ENCODE measurements at regions not wholly inside any gene's neighbourhood (a gene's known extent, or its start where the extent isn't known, plus 50 kb on each side); places are given as distances from the start of the nearest gene placed in this dataset.
"Not testable (repeated sequence)": the region's sequence is repeated elsewhere in the genome, so short reads cannot be mapped to it uniquely, and the experiment has no call there.

DNA sequence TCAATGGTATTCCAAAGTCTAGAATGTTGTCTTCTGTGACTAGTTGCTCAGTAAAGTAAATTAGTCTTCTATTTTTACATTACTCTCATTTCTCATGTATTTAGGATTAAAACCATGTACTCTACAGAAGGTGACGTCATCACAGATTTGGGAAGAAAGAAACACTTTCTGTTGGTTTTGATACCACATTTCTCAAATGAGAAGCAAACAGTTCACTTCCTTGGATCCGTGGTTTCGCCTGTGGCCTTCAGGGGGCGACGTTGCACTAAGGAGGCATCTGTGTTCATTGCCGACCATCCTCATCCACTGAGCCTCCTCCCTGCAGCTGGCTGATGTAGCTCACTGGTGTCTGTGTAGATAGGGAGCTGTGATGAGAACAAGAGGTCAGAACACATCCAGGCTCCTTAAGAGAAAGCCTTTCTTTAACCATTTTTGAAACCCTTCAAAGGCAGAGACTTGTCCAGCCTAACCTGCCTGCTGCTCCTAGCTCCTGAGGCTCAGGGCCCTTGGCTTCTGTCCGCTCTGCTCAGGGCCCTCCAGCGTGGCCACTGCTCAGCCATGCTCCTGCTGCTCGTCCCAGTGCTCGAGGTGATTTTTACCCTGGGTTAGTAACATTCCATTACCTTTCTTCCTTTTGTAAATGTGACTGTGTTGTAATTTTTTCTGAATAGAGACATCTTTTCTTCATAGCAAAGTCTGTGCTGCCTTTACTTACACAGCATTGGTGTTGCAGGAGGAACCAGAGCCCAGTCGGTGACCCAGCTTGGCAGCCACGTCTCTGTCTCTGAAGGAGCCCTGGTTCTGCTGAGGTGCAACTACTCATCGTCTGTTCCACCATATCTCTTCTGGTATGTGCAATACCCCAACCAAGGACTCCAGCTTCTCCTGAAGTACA is 220.6 kb upstream of the OR4E1 start:
- no peak for DNase-seq (ENCODE audit: low read depth)

DNA sequence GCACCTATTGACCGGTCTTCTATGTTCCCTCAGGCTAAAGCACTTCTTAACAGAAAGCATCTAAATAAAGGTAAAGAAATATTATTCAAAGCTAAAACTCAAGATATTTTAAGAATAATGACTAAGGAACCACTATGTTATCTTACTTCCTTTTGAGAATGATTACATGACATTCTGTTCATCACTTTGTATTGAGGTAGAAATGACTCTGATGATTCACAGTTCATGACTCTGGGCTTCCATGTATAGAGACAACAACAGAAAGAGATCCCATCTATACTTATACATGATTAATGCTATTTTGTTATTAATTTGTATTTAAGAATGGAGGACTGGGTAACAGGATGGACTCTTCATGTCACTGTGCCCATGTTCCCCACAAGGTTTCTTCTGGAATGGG is 218.3 kb upstream of the OR4E1 start:
- no peak for DNase-seq (ENCODE audit: low read depth)

DNA sequence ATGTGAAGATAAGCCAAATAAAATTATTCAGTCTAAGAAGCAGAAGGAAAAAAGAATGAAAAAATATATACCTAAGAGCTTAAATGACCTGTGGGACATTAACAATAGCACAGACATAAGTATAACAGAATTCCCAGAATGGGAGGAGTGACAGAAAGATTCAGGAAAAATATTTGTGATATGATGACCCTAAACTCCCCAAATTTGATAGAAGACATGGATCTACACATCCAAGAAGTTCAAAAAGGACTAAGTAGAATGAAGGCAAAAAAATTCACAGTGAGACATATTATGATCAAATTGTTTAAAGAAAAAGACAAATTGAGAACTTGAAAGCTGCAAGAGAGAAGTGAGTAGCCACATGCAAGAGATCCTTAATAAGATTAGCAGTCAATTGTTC is 211.4 kb upstream of the OR4E1 start:
- DNase-seq (ENCODE audit: low read depth): no peak

DNA sequence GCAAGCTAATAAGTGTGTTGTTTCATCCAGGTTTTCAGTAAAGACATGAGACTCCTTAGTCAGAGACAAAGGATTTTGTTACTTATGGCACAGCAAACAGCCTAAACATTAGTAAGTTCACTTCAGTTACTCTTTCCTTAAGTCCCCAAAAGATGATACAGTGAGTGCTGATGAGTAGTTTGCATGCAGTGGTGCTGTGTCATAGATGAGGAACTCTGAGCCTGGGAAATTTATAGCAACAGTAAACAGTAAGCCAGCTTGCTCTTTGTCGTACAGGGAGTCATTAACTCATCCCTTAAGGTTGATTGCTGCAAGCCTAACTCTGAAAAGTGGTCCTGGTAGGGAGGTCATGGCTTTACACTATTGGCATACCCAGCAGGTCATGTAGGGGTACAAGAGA is 208.6 kb upstream of the OR4E1 start:
- DNase-seq (ENCODE audit: low read depth): no peak

DNA sequence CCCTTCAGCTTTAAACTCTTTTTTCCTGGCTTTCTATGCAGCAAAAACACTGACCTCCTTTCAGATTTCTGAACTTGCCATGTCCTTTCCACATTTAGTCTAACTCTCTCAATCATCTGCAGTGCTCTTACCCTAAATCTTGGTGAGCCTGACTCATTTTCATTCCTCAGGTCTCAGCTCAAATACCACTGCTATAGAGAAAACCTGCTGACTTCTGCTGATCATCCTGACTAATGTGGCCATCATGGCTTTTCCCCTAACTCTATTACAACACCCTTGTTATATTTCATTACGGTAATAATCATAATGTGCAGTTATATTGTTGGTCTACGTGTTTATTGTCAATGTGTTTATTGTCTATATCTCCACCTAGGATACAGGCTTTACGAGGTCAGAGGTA is 207.3 kb upstream of the OR4E1 start:
- DNase-seq (ENCODE audit: low read depth): no peak

DNA sequence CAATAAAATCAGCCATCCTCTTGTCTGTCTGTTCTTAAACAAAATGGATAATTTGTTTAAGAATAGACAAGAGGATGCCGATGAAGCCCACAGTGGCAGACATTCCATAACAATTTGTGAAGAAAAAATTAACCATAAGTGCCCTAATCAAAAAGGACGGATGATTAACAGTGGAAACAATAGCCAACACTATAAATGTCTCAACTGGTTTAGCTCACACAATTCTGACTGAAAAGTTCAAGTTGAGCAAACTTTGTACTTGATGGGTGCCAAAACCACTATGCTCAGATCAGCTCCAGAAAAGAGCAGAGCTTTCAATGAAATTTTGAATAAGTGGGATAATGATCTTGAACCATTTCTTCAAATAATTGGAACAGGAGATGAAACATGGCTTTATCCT is 202.2 kb upstream of the OR4E1 start:
- DNase-seq (ENCODE audit: low read depth): no peak

DNA sequence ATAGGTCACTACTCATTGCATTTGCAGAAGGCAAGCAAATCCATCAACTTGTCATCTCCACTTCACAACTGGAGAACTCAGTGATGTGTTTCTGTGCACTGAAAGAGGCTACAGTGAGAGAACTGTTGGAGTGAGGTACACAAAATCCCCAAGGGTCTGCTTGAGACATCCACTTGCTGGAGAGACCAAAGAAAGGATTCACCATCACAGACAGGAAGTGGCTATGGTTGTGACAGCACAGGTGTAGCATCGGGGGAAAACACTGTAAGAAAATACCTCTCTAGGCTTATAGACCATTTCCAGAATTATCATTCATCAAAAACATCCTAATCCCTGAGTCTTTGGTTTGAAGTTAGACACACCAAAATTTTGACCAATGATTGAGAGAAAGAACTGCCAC is 201.3 kb upstream of the OR4E1 start:
- DNase-seq (ENCODE audit: low read depth): no peak

DNA sequence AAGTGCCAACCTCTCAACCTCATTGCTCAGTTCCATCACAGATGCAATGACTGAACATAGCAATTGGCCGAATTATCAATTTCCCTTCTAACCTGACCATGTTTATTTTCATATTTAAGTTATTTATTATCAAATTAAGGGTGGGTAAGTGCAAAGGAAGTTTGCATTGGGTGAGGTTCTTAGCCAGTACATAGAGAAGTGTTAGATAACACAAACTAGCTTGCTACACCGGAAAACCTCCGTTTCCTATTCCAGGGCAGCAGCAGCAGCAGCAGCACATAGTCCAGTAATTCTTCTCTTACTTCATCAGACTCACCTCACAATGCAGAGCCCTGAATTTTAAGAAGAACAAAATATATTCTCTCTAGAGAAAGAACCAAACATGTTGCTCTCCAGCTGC is 200.5 kb upstream of the OR4E1 start:
- no peak for DNase-seq (ENCODE audit: low read depth)

DNA sequence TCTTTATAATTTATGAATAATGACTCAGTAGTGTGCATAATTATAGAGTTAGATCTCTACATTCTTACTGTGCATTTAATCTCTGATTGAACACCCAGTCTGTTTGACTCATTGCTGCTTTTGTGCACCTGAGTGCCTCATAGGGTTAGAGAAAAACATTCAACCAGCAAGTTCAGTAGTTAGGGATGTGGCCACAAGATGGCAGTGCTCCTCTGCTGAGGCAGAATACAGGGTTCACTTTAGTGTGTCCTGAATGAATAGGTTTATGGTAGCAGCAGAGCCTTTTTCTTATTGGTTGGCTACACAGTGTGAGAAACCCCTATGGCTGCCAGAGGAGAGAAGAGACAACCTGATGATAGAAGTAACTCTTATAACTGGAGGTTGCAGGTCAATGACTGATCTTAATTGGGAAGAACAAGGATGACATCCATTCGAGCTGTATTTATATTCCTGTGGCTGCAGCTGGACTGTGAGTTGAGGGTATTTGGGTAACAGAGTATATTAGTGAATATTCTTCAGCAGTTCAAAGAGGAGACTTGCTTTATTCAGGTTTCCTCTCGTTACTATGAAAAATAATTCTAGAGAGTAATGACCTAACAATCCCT is 194.9 kb upstream of the OR4E1 start:
- no peak for DNase-seq (ENCODE audit: low read depth)

DNA sequence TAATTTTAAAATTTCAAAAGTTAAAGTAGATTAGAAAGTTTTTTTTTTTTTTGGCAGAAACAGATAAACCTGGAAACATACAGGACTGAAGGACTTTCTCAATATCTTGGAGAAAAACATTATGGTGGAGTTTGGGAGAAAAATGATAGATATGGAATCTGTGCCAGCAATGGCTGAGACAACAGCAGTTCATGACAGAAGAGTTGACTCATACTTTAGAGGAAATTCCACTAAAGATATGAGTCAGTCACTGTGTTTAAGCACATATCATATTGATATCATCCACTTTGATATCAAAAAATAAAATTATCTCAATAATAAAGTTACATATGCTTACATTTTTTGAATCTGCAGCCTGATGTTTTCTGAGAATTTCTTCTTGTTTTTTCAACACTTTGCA is 193.9 kb upstream of the OR4E1 start:
- no peak for DNase-seq (ENCODE audit: low read depth)

DNA sequence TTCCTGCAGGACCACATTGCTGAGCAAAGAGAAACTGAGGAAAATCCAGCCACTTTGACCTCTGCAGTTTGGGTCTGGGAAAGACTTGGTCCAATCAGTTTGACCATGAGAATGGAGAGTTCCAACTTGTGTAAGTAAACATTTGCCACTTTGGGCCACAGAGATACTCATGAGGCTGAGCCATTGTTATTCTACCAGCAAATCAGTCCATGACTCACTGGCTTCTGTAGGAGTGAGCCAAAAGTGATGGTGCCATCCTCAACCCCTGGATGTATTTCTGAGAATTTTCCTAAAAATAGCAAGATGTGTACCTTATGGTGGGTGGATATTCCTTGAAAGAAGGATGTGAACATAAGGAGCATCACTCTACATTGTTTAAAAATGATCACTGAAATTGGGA is 192.9 kb upstream of the OR4E1 start:
- DNase-seq (ENCODE audit: low read depth): no peak

DNA sequence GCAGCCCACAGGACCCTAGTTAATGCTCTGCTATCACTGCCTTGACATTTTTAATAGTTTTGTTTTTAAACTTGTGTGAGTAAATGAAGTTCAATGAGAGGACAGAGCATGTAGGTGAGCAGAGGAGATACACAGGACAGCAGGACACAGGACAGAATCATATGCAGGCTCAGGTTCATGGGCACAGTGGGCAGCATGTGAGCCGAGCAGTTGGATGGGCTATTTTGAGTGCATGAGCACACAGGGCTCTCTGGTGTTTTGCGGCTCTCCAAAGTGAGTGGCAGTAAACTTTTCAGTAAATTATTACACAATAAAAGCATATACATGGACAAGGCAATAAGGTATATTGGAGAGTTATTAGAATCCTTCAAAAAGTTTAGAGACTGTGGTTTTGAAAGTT is 189.7 kb upstream of the OR4E1 start:
- DNase-seq (ENCODE audit: low read depth): no peak

DNA sequence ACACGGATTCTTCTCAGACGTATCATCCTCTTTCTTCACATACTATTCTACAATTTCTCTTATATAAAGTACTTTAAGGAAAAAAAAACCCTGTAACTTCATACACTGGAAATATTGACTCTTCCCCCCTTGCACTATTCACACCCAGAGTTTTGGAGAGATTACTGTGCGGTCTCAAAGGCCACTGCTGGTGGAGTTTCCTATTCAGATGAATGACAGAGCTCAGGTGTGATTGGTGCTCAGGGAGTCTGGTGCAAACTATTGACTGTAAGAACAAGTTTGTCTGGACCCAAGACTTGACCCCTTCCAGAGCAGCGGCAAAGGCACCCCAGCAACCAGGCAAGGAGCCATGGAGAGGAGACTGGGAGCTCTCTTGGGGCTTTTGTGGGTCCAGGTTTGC is 187.5 kb upstream of the OR4E1 start:
- DNase-seq (ENCODE audit: low read depth): no peak

DNA sequence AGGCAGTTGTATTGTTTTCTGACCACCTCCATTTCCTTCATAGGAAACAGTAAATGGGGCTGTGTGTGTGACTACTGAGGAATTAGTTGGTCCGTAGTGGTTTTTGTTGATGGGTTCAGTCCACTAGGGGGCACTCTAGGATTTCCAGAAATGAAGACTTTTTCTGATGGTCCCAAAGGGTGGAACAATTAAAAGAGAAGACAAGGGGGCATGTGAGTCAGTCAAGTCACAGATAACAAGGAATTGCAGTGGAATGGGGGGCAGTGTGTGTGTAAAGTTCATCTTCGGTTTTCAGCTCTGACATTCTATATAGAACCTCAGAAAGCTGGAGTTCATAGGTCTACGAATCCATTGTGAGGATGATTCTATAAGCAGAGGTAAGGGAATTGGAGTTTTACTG is 186.6 kb upstream of the OR4E1 start:
- no peak for DNase-seq (ENCODE audit: low read depth)

DNA sequence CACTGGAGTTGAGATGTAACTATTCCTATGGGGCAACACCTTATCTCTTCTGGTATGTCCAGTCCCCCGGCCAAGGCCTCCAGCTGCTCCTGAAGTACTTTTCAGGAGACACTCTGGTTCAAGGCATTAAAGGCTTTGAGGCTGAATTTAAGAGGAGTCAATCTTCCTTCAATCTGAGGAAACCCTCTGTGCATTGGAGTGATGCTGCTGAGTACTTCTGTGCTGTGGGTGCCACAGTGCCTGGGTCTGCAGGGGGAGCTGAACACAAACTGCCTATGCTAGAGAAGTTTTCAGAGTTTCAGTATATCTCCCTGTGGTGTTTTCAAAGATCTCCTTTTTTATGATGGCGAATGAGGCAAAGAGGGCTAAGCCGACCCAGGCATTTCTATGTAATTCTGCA is 179.2 kb upstream of the OR4E1 start:
- DNase-seq (ENCODE audit: low read depth): no peak

DNA sequence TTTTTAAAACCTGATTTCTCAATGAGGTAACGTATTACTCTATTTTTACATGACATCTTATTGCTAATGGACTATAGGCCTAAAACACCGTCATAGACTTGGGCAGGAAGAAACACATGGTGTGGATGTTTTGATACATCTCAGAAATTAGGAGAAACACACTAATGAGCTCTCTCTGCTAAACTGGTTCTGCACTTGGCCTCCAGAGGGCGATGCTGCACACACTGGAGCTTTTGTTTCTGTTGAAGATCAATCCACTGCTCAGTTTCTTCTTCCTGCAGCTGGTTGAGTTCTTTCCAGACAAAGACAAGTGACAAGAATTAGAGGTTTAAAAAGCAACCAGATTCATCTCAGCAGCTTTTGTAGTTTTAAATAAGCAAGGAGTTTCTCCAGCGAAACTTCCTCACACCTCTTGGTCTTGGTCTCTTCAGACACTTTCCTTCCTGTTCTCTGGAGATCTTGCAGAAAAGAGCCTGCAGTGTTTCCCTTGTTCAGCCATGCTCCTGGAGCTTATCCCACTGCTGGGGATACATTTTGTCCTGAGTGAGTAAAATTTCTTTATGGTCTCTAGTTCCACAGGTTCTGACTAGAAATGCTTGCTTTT is 178.5 kb upstream of the OR4E1 start:
- no peak for DNase-seq (ENCODE audit: low read depth)

DNA sequence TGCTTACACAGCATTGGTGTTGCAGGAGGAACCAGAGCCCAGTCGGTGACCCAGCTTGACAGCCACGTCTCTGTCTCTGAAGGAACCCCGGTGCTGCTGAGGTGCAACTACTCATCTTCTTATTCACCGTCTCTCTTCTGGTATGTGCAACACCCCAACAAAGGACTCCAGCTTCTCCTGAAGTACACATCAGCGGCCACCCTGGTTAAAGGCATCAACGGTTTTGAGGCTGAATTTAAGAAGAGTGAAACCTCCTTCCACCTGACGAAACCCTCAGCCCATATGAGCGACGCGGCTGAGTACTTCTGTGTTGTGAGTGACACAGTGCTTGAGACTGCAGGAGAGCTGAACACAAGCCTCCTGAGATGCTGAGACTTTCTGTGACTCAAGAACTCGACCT is 173.3 kb upstream of the OR4E1 start:
- not testable (repeated sequence) for DNase-seq (ENCODE audit: low read depth)

DNA sequence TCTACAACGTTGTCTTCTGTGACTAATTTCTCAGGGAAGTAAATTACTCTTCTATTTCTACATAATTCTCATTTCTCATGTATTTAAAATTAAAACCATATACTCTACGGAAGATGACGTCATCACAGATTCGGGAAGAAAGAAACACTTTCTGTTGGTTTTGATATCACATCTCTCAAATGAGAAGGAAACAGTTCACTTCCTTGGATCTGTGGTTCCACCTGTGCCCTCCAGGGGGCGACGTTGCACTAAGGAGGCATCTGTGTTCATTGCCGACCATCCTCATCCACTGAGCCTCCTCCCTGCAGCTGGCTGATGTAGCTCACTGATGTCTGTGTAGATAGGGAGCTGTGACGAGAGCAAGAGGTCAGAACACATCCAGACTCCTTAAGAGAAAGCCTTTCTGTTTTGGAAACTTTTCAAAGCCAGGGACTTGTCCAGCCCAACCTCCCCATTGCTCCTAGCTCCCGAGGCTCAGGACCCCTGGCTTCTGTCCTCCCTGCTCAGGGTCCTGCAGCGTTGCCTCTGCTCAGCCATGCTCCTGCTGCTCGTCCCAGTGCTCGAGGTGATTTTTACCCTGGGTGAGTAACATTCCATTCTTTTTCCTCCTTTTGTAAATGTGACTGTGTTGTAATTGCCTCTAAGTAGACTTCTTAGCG is 172.7 kb upstream of the OR4E1 start:
- no peak for DNase-seq (ENCODE audit: low read depth)

DNA sequence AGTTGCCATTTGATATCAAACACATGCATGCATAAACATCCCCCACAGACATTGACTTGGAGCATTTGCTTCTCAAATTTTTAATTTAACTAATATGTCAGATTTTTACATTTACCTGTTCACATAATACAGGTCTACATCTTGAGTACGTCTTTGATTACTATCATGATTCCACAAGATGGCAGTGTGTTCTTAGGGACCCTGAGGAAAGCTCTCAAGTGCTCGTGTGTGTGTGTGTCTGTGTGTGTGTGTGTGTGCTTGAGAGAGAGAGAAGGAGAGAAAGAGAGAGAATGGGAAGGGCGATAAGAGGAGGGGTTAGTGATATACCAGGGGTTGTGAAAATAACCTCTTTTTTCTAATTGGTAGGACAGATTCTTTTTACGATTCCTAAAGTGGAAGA is 167.1 kb upstream of the OR4E1 start:
- DNase-seq (ENCODE audit: low read depth): no peak

DNA sequence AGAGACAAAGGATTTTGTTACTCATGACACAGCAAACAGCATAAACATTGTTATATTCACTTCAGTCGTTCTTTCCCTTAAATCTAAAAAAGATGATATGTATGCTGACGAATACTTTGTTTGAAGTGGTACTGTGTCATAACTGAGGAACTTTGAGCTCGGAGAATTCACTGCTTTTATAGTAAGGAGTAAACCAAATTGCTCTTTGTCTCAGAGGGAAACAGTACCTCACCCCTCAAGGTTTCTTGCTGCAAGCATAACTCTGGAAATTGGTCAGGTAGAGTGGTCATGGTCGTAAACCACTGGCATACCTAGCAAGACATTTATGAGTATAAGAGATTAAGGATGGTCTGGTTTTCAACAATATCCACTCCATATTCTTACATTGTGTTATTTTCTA is 160.2 kb upstream of the OR4E1 start:
- no peak for DNase-seq (ENCODE audit: low read depth)

DNA sequence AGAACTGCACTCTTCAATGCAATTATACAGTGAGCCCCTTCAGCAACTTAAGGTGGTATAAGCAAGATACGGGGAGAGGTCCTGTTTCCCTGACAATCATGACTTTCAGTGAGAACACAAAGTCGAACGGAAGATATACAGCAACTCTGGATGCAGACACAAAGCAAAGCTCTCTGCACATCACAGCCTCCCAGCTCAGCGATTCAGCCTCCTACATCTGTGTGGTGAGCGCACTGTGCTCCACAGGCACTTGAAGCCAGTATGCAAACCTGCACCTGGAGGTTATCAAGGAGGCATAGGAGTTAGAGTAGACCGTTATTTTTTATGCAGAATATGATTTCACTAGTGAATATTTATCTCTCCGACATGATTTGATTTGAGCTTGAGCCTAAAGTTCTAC is 152.2 kb upstream of the OR4E1 start:
- DNase-seq (ENCODE audit: low read depth): no peak

DNA sequence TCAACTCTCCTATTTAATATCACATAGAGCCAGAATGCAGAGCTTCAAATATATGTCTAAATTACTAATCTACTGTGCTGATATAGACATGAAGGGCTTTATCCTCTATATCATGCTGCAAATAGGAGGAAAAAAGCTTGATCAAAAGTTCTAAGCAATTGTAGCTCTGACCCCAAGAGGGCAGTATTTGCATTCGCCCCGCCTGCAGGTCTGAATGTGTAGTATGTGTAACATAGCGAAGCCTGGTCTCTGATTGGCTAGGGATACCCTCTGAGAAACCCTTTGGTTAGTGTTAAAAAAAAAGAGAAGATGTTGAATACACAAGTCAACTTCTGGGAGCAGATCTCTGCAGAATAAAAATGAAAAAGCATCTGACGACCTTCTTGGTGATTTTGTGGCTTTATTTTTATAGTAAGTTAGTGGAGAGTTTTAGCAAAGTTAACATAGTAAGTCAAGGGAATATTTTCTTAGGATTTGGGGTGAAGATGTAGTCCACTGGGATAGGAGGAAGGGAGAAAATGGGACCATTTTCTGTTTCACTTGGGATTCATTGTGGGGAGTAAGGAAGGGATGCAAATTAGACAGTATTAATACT is 151.6 kb upstream of the OR4E1 start:
- DNase-seq (ENCODE audit: low read depth): no peak

DNA sequence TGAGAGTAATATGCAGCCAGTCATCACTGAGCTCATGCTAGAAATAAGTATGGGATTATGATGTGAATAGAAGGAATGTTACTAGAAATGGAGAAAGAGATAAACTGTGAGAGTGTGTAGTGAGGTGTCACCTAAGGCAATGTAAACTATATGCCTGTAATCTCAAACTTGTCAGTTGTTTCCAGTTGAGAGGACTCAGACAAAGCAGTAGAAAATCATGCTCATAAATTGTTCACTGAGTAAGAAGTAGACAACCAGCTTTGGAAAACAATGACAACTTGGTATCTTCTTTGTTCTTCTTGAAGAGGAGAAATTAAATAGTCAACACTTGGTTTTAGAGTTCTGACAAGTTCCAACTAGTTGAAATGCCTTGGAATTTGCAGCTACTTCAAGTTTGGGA is 148.5 kb upstream of the OR4E1 start:
- DNase-seq (ENCODE audit: low read depth): no peak

Data from HS-27A (cell line).